IPS-15b (cell line): ENCODE measurements at regions not wholly inside any gene's neighbourhood (a gene's known extent, or its start where the extent isn't known, plus 50 kb on each side); places are given as distances from the start of the nearest gene placed in this dataset.
"Not testable (repeated sequence)": the region's sequence is repeated elsewhere in the genome, so short reads cannot be mapped to it uniquely, and the experiment has no call there.

Experiments
- H3K27me3 ChIP-seq: one replicate; pipeline ENCODE4 v1.6.1; 2013; ENCODE audit warnings: low read length; ENCODE audit not compliant: control insufficient read depth, insufficient read depth
- H3K36me3 ChIP-seq: one replicate; pipeline ENCODE4 v1.6.1; 2013; ENCODE audit warnings: low read length; ENCODE audit not compliant: control insufficient read depth, insufficient read depth
- H3K4me1 ChIP-seq: one replicate; pipeline ENCODE4 v1.6.1; 2013; ENCODE audit warnings: mild to moderate bottlenecking, low read length; ENCODE audit not compliant: control insufficient read depth, insufficient read depth
- H3K4me3 ChIP-seq: one replicate; pipeline ENCODE4 v1.5.1; 2013; ENCODE audit warnings: low read depth, low read length
- H3K9ac ChIP-seq: one replicate; pipeline ENCODE4 v1.6.1; 2013; ENCODE audit warnings: low read depth, mild to moderate bottlenecking, low read length
- H3K9me3 ChIP-seq: one replicate; pipeline ENCODE4 v1.6.1; 2013; ENCODE audit warnings: mild to moderate bottlenecking, low read length; ENCODE audit not compliant: control insufficient read depth, insufficient read depth

GRCh38 chr1:65564493-65564892, 144.0 kb downstream of the LEPR start:
- Histone ChIP-seq H3K9ac (no peak overlapping the region), H3K4me3 (peak overlapping the region; percentile 39), H3K36me3 (no peaks in the 10 kb centered on the region), H3K27me3 (no peaks in the 10 kb centered on the region), H3K4me1 (no peaks in the 10 kb centered on the region), H3K9me3 (no peaks in the 10 kb centered on the region)

DNA sequence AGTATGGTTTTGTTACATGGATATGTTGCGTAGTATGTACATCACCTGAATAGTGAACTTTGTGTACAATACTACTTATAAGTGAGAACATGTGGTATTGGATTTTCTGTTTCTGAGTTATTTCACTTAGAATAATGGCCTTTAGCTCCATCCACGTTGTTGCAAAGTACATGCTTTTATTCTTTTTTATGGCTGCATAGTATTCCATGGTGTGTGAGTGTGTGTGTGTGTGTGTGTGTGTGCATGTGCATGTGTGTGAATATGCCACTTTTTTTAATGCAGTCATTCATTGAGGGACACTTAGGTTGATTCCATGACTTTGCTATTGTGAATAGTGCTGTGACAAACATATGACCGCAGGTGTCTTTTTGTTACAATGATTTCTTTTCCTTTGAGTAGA, 147.8 kb downstream of the LEPR start:
- no peaks in the 10 kb centered on the region for H3K9me3 ChIP-seq
- H3K27me3 ChIP-seq = no peaks in the 10 kb centered on the region
- H3K9ac ChIP-seq = no peak overlapping the region
- H3K4me3 ChIP-seq = no peak overlapping the region
- no peaks in the 10 kb centered on the region for H3K4me1 ChIP-seq
- no peaks in the 10 kb centered on the region for H3K36me3 ChIP-seq

GRCh38 chr1:65572701-65573421, 152.4 kb downstream of the LEPR start:
- no peak overlapping the region for H3K9ac ChIP-seq
- no peaks in the 10 kb centered on the region for H3K36me3 ChIP-seq
- no peaks in the 10 kb centered on the region for H3K27me3 ChIP-seq
- no peak overlapping the region for H3K4me3 ChIP-seq
- no peaks in the 10 kb centered on the region for H3K9me3 ChIP-seq
- H3K4me1 ChIP-seq = no peaks in the 10 kb centered on the region

- no peaks in the 10 kb centered on the region for H3K36me3 ChIP-seq
- H3K4me1 ChIP-seq = no peaks in the 10 kb centered on the region
- H3K9me3 ChIP-seq = no peaks in the 10 kb centered on the region
- no peaks in the 10 kb centered on the region for H3K27me3 ChIP-seq
- no peak overlapping the region for H3K9ac ChIP-seq
- no peak overlapping the region for H3K4me3 ChIP-seq
Measured at GRCh38 chr1:65577278-65577677, 156.8 kb downstream of the LEPR start.

GRCh38 chr1:65577982-65578381, 157.5 kb downstream of the LEPR start:
- H3K27me3 ChIP-seq, H3K36me3 ChIP-seq, H3K9me3 ChIP-seq, H3K4me1 ChIP-seq, H3K4me3 ChIP-seq, H3K9ac ChIP-seq: not testable (repeated sequence)

- Histone ChIP-seq H3K9ac (no peak overlapping the region), H3K4me1 (no peaks in the 10 kb centered on the region), H3K27me3 (no peaks in the 10 kb centered on the region)
Measured at GRCh38 chr1:65581119-65581518, 160.7 kb downstream of the LEPR start.

DNA sequence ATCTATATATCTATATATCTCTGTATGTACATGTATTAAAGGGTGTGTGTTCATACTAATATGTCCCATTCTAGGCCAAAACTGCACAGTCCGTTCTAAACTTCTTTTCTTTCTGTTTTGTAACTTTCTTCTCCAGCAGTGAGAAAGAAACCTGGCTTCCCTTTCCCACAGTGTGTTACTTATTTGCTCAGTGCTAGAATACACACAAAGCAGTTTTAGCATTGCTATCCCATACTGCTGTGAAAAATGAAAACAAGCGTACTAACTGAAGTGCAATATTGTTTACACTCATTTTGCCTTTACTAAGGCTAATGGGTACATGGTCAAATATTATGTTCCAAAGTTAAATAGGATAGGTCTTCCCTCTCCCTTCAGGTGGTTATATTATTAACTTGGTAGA, 163.9 kb downstream of the LEPR start:
- Histone ChIP-seq H3K36me3 (no peaks in the 10 kb centered on the region), H3K27me3 (no peaks in the 10 kb centered on the region), H3K9ac (no peak overlapping the region), H3K4me3 (no peak overlapping the region), H3K9me3 (no peaks in the 10 kb centered on the region), H3K4me1 (no peaks in the 10 kb centered on the region)

More at GRCh38 chr1:65581119-65581518, 160.7 kb downstream of the LEPR start:
- H3K36me3 ChIP-seq = no peaks in the 10 kb centered on the region
- no peak overlapping the region for H3K4me3 ChIP-seq
- H3K9me3 ChIP-seq = no peaks in the 10 kb centered on the region

GRCh38 chr1:65590279-65590678, 169.8 kb downstream of the LEPR start:
- no peaks in the 10 kb centered on the region for H3K9me3 ChIP-seq
- no peaks in the 10 kb centered on the region for H3K27me3 ChIP-seq
- H3K36me3 ChIP-seq = no peaks in the 10 kb centered on the region
- H3K4me3 ChIP-seq = no peak overlapping the region
- H3K4me1 ChIP-seq = no peaks in the 10 kb centered on the region
- no peak overlapping the region for H3K9ac ChIP-seq

- Histone ChIP-seq H3K36me3 (no peaks in the 10 kb centered on the region), H3K4me1 (no peaks in the 10 kb centered on the region), H3K4me3 (no peak overlapping the region), H3K9ac (no peak overlapping the region), H3K27me3 (no peaks in the 10 kb centered on the region), H3K9me3 (no peaks in the 10 kb centered on the region)
Measured at GRCh38 chr1:65593516-65593915, 173.0 kb downstream of the LEPR start.

DNA sequence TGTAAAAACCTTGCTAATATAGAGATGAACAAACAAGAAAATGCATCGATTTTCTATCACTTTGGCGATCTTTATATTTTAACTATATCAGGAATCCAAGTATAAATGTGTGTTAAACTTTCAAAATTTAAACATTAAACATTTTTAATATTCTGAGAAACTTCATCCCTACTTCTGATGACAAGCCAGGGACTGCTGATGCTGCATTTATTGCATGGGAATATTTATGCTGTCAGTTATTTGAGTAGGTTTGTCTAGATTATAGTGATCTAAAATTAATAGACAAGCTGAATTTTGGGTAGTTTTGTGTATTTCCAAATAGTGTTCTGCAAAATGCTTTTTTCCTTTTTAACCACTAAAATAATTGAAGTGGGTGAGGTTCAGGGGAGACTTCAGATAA, 175.3 kb downstream of the LEPR start:
- H3K4me3 ChIP-seq = no peak overlapping the region
- H3K4me1 ChIP-seq = no peaks in the 10 kb centered on the region

GRCh38 chr1:65596768-65597167, 176.3 kb downstream of the LEPR start:
- H3K9ac ChIP-seq = no peak overlapping the region
- H3K4me1 ChIP-seq = no peaks in the 10 kb centered on the region
- no peaks in the 10 kb centered on the region for H3K27me3 ChIP-seq
- no peaks in the 10 kb centered on the region for H3K36me3 ChIP-seq
- no peaks in the 10 kb centered on the region for H3K9me3 ChIP-seq
- H3K4me3 ChIP-seq = no peak overlapping the region

More for the DNA sequence above, 175.3 kb downstream of the LEPR start:
- no peaks in the 10 kb centered on the region for H3K9me3 ChIP-seq
- H3K36me3 ChIP-seq = no peaks in the 10 kb centered on the region
- no peak overlapping the region for H3K9ac ChIP-seq
- H3K27me3 ChIP-seq = no peaks in the 10 kb centered on the region

- Histone ChIP-seq H3K9ac (no peak overlapping the region), H3K36me3 (no peaks in the 10 kb centered on the region), H3K9me3 (no peaks in the 10 kb centered on the region), H3K27me3 (no peaks in the 10 kb centered on the region), H3K4me1 (no peaks in the 10 kb centered on the region), H3K4me3 (no peak overlapping the region)
Measured at GRCh38 chr1:65605621-65606020, 185.2 kb downstream of the LEPR start.
